ENCODE measurements at regions not wholly inside any gene's neighbourhood (a gene's known extent, or its start where the extent isn't known, plus 50 kb on each side); places are given as distances from the start of the nearest gene placed in this dataset.

DNA sequence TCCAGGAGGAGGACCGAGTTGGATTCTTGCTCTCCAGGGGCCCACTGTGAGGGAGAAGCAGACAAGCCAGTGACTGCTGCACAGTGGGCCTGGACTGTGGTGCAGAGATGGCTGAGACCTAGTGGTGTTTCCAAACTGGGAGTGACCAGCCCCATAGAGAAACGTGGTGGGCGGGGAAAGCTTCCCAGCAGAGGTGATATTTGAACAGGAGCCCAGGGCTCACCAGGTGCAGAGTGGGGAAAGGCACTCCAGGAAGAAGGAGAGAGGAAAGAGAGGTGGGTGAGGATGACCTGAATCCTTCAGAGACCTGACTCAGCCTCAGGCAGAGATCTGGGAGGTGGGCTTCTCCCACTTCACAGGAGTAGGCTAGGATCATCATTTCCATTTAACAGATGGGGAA lies 52.1 kb upstream of the RASD2 start:
- H3K27ac ChIP-seq = no peak overlapping the region
- no peak for TF ChIP-seq ZFX (IDR thresholded peaks at IDR 0.05)
- TF ChIP-seq, protein P1, sequence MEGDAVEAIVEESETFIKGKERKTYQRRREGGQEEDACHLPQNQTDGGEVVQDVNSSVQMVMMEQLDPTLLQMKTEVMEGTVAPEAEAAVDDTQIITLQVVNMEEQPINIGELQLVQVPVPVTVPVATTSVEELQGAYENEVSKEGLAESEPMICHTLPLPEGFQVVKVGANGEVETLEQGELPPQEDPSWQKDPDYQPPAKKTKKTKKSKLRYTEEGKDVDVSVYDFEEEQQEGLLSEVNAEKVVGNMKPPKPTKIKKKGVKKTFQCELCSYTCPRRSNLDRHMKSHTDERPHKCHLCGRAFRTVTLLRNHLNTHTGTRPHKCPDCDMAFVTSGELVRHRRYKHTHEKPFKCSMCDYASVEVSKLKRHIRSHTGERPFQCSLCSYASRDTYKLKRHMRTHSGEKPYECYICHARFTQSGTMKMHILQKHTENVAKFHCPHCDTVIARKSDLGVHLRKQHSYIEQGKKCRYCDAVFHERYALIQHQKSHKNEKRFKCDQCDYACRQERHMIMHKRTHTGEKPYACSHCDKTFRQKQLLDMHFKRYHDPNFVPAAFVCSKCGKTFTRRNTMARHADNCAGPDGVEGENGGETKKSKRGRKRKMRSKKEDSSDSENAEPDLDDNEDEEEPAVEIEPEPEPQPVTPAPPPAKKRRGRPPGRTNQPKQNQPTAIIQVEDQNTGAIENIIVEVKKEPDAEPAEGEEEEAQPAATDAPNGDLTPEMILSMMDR (conservative IDR thresholded peaks at IDR 0.05) = no peak

- TF ChIP-seq, protein P1 (conservative IDR thresholded peaks at IDR 0.05) = no peak
- TF ChIP-seq ZFX (IDR thresholded peaks at IDR 0.05) = no peak
- no peak overlapping the region for H3K27ac ChIP-seq
Measured at GRCh38 chr22:35489239-35489638, 51.4 kb upstream of the RASD2 start.
